Thyroid gland (tissue), 4 donors: ENCODE measurements at regions not wholly inside any gene's neighbourhood (a gene's known extent, or its start where the extent isn't known, plus 50 kb on each side); places are given as distances from the start of the nearest gene placed in this dataset.

Source experiments
- DNase-seq, 2 donors: peaks; one replicate each; pipeline ENCODE4 v3.0.0-alpha.2; 2019
- H3K27ac ChIP-seq, 3 donors: fragments of 200-600 bp; sonication (generic); 1 replicate in 2 of 3; 2 replicates in 1 of 3; pipeline ENCODE4 v1.5.1; 2016 to 2019; ENCODE audit warnings: mild to moderate bottlenecking in 1 of 3, moderate library complexity in 1 of 3
- H3K27me3 ChIP-seq: fragments of 200-600 bp; sonication (generic); one replicate; pipeline ENCODE4 v1.5.1; 2019
- H3K36me3 ChIP-seq, 2 donors: fragments of 200-600 bp; sonication (generic); one replicate each; pipeline ENCODE4 v1.5.1; 2016 to 2019
- H3K4me1 ChIP-seq, 2 donors: fragments of 200-600 bp; sonication (generic); one replicate each; pipeline ENCODE4 v1.5.1; 2017 to 2019
- H3K4me3 ChIP-seq, 3 donors: fragments of 200-600 bp; sonication (generic); replicated peaks in 1 of 3; 1 replicate in 2 of 3; 2 replicates in 1 of 3; pipeline ENCODE4 v1.5.1; 2016; ENCODE audit warnings: mild to moderate bottlenecking in 1 of 3
- H3K9me3 ChIP-seq: fragments of 200-600 bp; sonication (generic); one replicate; pipeline ENCODE4 v1.5.1; 2017
- POLR2A ChIP-seq, 2 donors: fragments of 450-650 bp; IDR thresholded peaks; one replicate each; pipeline ENCODE4 v1.6.1; 2017; ENCODE audit warnings: antibody characterized with exemption in 2 of 2, mild to moderate bottlenecking in 2 of 2, moderate library complexity in 1 of 2
- WGBS, 2 donors: methylation state at CpG; one replicate each; pipeline ENCODE4 v1.1.5; 2017; 5-methylcytosine and 5-hydroxymethylcytosine counted together
- intact Hi-C: fragments of 100-400 bp; cut with DNase I; formaldehyde crosslinking; loops from one replicate; pipeline ENCODE4 v1.15.1; 2023
- TF ChIP-seq, protein P1 (sequence below), 6 experiments: fragments of 200-600 bp in 3 of 6; fragments of 450-650 bp in 3 of 6; sonication (generic) in 3 of 6; IDR thresholded peaks; one replicate each; pipeline ENCODE4 v1.5.1; 2016 to 2019; ENCODE audit warnings: antibody characterized with exemption in 6 of 6, mild to moderate bottlenecking in 2 of 6, inconsistent platforms in 1 of 6, moderate library complexity in 1 of 6

DNA sequence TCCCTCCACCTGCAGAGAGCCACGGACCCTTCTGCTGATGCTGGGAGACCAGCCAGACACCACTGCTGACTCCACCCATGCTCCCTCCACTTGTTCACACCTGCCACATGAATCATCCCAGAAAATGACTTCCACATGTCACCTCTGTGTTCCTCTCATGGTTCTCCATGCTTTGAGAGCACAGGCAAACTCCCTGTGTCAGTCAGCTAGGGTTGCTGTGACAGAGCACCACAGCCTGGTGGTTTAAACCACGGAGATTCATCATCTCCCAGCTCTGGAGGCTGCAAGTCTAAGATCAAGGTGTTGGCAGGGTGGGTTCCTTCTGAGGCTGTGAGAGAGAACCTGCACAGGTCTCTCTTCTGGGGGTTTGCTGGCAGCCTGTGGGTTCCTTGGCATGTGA is 381.4 kb downstream of the GADD45G start:
- Histone ChIP-seq H3K4me3 (no peak overlapping the region), H3K9me3 (no peaks in the 10 kb centered on the region), H3K36me3 (no peaks in the 10 kb centered on the region), H3K27me3 (no peaks in the 10 kb centered on the region), H3K4me1 (no peaks in the 10 kb centered on the region), H3K27ac (no peak overlapping the region)
- TF ChIP-seq, protein P1, sequence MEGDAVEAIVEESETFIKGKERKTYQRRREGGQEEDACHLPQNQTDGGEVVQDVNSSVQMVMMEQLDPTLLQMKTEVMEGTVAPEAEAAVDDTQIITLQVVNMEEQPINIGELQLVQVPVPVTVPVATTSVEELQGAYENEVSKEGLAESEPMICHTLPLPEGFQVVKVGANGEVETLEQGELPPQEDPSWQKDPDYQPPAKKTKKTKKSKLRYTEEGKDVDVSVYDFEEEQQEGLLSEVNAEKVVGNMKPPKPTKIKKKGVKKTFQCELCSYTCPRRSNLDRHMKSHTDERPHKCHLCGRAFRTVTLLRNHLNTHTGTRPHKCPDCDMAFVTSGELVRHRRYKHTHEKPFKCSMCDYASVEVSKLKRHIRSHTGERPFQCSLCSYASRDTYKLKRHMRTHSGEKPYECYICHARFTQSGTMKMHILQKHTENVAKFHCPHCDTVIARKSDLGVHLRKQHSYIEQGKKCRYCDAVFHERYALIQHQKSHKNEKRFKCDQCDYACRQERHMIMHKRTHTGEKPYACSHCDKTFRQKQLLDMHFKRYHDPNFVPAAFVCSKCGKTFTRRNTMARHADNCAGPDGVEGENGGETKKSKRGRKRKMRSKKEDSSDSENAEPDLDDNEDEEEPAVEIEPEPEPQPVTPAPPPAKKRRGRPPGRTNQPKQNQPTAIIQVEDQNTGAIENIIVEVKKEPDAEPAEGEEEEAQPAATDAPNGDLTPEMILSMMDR (IDR thresholded peaks at IDR 0.05) = no peak
- no peak for TF ChIP-seq POLR2A (IDR thresholded peaks at IDR 0.05)
- 76 to 100% methylated on average over 2 of the region's 2 CpGs for WGBS, 2 donors
- intact Hi-C loops = no loop called here
- no peak for DNase-seq

DNA sequence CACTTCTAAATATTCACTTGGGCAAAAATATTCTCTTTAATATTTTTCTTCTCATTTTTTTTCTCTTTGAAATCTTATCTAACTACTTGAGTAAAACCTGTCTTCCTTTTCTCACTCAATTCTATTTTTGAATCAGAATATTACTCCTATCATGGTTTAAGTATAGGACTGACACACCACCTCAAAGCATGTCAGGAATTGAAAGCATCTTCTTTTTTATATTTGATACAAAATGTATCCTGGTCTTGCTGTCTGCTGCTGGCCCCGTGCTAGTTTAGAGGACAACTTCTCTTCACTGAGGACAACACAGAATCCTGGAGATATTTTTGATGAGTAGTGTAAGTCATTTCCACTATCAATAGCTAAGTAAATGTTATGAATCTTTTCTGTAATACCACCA is 383.6 kb downstream of the GADD45G start:
- WGBS, 2 donors = 89 to 93% methylated on average over 1 of the region's 1 CpG
- DNase-seq = no peak
- Histone ChIP-seq H3K27ac (no peak overlapping the region), H3K36me3 (no peaks in the 10 kb centered on the region), H3K4me1 (no peaks in the 10 kb centered on the region), H3K9me3 (no peaks in the 10 kb centered on the region), H3K4me3 (no peak overlapping the region), H3K27me3 (no peaks in the 10 kb centered on the region)
- intact Hi-C loops = no loop called here
- no peak for TF ChIP-seq POLR2A (IDR thresholded peaks at IDR 0.05)
- TF ChIP-seq, protein P1 (IDR thresholded peaks at IDR 0.05) = no peak

DNA sequence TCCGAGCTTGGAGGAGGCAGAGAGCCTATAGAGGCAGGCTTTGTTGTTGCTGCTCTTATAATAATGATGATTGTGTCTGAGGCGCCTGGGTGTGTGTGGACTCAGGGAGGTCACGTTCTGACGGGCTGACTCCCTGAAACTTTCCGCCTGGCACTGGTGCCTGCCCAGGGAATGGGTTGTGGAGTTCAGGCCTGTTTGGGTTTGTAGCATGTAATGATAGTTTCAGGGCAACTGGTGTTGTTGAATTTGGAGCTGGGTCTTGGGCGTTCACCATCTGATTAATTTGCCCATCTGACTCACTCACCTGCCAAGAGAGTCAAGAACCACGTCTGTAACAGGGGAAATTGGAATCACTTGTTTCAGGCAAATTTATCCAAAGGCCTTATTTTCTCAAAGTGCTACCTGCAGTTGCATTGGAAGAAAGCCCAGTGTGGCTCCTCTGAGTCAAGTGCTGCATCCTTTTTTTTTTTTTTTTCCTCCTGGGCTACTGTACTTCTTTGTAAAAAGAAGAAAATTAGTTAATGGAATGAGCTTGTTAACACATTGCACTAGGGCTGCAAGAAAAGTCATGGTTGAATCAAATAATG is 386.5 kb downstream of the GADD45G start:
- no peaks in the 10 kb centered on the region for H3K9me3 ChIP-seq
- no peak overlapping the region for H3K27ac ChIP-seq
- peaks cover 0 to 10% of the 10 kb centered on the region in 2 donors for H3K4me1 ChIP-seq
- no peaks in the 10 kb centered on the region for H3K36me3 ChIP-seq
- no peaks in the 10 kb centered on the region for H3K27me3 ChIP-seq
- H3K4me3 ChIP-seq = no peak overlapping the region
- 75 to 81% methylated on average over 7 of the region's 7 CpGs for WGBS, 2 donors
- DNase-seq = peak in 1 of 2 donors; percentile 29
- intact Hi-C loops = no loop called here
- TF ChIP-seq, protein P1 (IDR thresholded peaks at IDR 0.05) = no peak
- TF ChIP-seq POLR2A (IDR thresholded peaks at IDR 0.05) = no peak

GRCh38 chr9:89992326-89993198 is 387.8 kb downstream of the GADD45G start:
- H3K9me3 ChIP-seq = no peaks in the 10 kb centered on the region
- H3K4me3 ChIP-seq = no peak overlapping the region
- H3K36me3 ChIP-seq = no peaks in the 10 kb centered on the region
- DNase-seq = no peak
- intact Hi-C loops = no loop called here
- TF ChIP-seq POLR2A (IDR thresholded peaks at IDR 0.05) = no peak
- TF ChIP-seq, protein P1 (IDR thresholded peaks at IDR 0.05) = no peak
- H3K27me3 ChIP-seq = no peaks in the 10 kb centered on the region
- peaks cover 0 to 10% of the 10 kb centered on the region in 2 donors for H3K4me1 ChIP-seq
- 76 to 77% methylated on average over 16 of the region's 16 CpGs for WGBS, 2 donors
- no peak overlapping the region for H3K27ac ChIP-seq
